GM18520 (cell line): ENCODE measurements at regions not wholly inside any gene's neighbourhood (a gene's known extent, or its start where the extent isn't known, plus 50 kb on each side); places are given as distances from the start of the nearest gene placed in this dataset.

Experiments
- ATAC-seq: cut with Tn5 transposase; IDR thresholded peaks from one replicate; pipeline ENCODE4 v1.9.1; 2021; ENCODE audit not compliant: unreplicated experiment

- no peak for ATAC-seq
These were observed 91.7 kb downstream of the ERMARD start for GRCh38 chr6:169843110-169843509.

- ATAC-seq: no peak
These were observed 90.6 kb downstream of the ERMARD start for GRCh38 chr6:169841907-169842606.

DNA sequence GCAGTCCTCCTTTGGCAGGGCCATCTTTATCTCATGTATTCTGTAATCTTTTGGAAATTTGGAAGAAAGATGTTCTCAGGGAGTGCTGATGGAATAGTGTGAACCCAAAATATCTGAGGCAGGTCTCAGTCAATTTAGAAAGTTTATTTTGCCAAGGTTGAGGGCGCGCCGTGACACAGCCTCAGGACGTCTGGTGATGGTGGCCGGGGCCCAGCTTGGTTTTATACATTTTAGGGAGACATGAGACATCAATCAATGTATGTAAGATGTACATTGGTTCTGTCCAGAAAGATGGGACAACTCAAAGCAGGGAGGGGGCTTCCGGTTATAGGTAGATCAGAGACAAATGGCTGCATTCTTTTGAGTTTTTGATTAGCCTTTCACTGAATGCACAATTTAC is 89.8 kb downstream of the ERMARD start:
- no peak for ATAC-seq

DNA sequence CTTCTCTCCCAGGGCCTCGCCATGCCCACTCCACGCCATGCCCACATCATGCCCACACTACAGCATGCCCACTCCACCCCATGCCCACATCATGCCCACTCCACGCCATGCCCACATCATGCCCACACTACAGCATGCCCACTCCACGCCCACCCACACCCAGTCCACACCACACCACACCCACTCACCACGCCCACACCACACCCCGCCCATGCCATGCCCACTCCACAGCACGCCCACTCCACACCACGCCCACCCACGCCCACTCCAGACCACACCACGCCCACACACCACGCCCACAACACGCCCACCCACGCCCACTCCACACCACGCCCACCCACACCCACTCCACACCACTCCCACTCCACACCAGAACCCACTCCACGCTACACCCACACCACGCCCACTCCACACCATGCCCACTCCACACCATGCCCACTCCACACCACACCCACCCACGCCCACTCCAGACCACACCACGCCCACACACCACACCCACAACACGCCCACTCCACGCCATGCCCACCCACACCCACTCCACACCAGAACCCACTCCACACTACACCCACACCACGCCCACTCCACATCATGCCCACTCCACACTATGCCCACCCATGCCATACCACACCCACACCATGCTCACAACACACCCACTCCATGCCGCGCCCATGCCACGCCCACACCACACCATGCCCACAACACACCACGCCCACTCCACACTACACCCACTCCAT is 88.6 kb downstream of the ERMARD start:
- no peak for ATAC-seq

GRCh38 chr6:169839493-169839892 is 88.1 kb downstream of the ERMARD start:
- ATAC-seq: no peak

DNA sequence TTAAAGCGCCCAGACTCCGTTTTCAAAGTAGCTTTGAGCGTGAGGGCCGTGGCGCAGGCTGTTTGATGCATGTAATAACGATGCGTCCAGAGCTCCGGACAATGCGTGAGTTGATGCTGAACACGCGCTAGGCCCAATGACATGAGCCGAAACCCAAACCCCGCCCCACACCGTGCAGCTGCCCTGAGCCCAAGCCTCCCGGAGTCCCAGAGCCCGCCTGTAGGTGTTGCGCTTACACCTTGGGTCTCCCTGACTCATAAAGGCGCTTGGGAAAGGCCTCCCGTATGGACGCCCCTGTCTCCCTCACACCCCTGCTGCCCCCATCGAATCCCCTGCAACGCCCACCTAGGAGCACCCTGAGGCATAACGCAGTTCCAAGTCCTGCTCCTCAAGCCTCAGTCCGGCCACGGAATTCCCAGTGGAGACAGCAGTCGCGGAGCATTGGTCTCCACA is 87.6 kb downstream of the ERMARD start:
- no peak for ATAC-seq

DNA sequence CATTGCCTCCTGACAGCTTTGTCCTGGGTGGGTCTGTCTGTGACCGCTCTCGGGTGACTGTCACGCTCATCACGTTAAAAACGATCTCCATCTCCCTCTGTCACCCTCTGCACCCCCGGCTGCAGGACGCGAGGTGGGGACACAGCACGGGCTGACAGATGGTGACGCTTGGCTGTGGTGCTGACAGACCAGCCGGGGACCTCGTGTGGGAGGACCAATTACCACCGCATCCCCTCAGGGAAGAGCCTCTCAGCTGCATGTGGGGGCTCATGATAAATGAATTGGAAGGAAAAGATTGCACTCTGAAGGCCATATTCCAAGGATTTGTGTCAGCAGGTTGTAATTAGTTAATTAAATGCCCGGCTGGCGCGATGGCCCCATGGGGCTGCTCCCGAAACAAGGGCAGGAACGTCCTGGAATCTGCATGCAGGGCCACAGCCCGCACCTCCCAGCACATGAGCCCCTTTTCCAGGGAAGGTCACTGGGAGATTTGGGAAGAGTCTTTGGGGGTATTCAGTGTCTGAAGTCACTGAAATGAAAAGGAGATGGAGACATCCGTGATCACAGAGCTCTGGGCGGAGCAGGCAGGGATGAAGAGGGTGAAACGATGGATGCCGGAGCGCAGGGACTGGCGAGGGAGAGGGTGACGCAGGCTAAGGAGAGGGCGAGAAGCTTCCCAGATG is 87.1 kb downstream of the ERMARD start:
- no peak for ATAC-seq

DNA sequence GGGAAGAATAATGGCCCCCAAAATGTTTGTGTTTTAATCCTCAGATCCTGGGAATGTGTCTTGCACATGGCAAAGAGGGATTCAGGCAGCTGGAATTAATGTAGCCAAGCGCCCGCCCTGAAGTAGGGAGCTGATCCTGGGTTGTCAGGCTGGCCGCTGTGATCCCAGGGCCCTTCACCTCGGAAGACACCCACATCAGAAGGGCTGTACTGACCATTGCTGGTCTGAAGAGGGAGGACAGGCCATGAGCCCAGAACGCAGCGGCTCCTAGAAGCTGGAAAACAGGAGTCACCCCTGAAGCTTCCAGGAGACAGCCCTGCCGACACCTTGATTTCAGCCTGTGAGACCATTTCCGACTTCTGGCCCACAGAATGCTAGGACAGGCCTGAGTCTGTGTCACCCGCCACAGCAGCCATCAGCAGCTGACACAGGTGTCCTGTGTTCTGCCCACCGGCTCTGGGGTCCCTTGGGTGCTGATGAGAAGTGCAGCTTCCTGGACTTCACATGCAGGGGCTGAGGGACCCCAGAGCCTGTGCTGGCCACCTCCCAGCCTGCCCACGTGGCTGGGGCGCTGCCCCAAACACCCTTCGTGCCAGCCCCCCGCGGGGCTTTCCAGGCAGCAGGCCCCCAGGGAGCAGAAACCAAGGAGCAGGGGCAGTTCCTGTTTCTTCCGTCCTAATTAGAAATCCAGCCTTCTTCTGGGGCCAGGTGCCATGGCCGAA is 86.3 kb downstream of the ERMARD start:
- ATAC-seq: no peak

GRCh38 chr6:169833258-169833794 is 81.9 kb downstream of the ERMARD start:
- ATAC-seq: no peak

- ATAC-seq: no peak
These were observed 81.0 kb downstream of the ERMARD start for GRCh38 chr6:169832247-169832948.

DNA sequence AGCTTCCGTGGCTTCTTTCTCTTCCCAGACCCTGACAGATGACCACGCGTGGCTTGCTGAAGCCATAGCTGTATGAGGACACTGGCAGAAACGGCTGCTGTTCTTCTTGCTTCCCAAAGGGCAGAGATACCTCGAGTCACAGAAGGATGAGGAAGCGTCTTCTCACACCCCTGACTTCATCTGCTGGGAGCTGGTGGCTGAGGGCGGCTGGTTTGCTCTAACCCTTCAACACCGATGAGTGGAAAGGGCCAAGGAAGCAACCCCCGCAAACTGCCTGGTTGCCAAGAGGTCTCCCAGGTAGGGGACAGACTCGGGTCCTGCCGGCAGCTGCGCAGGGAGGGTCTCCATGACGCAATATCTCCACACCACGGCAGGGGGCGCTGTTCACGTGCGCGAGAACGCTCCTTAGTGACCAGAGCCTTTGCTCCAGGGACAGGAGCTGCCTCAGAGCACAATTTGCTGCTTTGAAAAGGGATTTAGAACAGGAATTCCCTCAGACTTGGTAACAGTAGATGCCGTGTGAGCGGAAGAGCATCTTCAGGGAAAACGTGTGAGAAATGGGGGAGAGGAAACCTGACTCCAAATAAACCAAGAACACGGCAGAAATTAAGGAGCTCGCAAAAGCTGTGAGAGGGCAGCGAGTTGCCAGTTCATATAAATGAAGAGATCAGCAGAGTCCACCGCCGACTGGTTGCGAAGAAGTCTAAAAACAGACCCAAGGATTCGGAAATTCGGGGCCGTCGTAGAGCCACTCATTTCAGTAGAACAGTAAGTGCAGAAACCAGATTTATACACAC is 80.2 kb downstream of the ERMARD start:
- no peak for ATAC-seq
